Tibial artery (tissue), 4 donors: ENCODE measurements at regions not wholly inside any gene's neighbourhood (a gene's known extent, or its start where the extent isn't known, plus 50 kb on each side); places are given as distances from the start of the nearest gene placed in this dataset.

Experiments
- DNase-seq, 2 donors: peaks; one replicate each; pipeline ENCODE4 v3.0.0-alpha.2; 2019
- H3K27ac ChIP-seq, 2 donors: fragments of 200-600 bp; sonication (generic) in 1 of 2; 1 replicate in 1 of 2; 2 replicates in 1 of 2; pipeline ENCODE4 v1.5.1; 2018 to 2019; ENCODE audit warnings: mild to moderate bottlenecking in 1 of 2
- H3K27me3 ChIP-seq, 2 donors: fragments of 200-600 bp; sonication (generic) in 1 of 2; one replicate each; pipeline versions ENCODE4 v1.5.1 to v1.6.0; 2016 to 2019
- H3K36me3 ChIP-seq, 3 donors: fragments of 200-600 bp; sonication (generic) in 2 of 3; one replicate each; pipeline ENCODE4 v1.5.1; 2016 to 2019; ENCODE audit warnings: mild to moderate bottlenecking in 2 of 3
- H3K4me1 ChIP-seq, 4 donors: fragments of 200-600 bp; sonication (generic) in 2 of 4; 1 replicate in 3 of 4; 2 replicates in 1 of 4; pipeline ENCODE4 v1.5.1; 2016 to 2019
- H3K4me3 ChIP-seq, 2 donors: fragments of 200-600 bp; sonication (generic) in 1 of 2; 1 replicate in 1 of 2; 2 replicates in 1 of 2; pipeline ENCODE4 v1.5.1; 2018 to 2019; ENCODE audit warnings: mild to moderate bottlenecking in 2 of 2
- H3K9me3 ChIP-seq, 3 donors: fragments of 200-600 bp; sonication (generic) in 1 of 3; one replicate each; pipeline ENCODE4 v1.5.1; 2016 to 2019
- intact Hi-C: fragments of 100-400 bp; cut with DNase I; formaldehyde crosslinking; loops from one replicate; pipeline ENCODE4 v1.15.0; 2023; ENCODE audit warnings: low total_unique reads
- TF ChIP-seq, protein P1 (sequence below), 2 experiments: fragments of 200-600 bp in 1 of 2; fragments of 450-650 bp in 1 of 2; IDR thresholded peaks; one replicate each; pipeline ENCODE4 v1.5.1; 2017 to 2019; ENCODE audit warnings: antibody characterized with exemption in 2 of 2, mild to moderate bottlenecking in 1 of 2, moderate library complexity in 1 of 2

DNA sequence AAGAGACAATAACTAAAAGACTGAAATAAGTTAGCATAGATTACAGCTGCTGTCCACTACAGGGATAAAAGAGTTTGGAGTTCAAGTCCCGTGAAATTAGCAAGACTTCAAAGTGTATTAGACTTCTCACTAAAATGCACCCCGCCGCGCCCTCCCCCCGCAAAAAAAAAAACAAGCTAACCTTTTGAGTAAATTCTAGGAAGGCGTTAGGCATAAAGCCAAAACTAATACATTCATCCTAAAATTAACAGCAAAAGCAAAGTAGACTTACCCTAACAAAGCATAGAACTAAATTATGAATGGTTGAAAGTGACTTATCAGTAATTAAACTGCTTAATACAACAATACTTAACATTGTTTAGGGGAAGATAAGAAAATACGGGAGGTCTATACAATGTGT is 581.0 kb upstream of the CHORDC1 start:
- Histone ChIP-seq H3K4me1 (no peaks in the 10 kb centered on the region), H3K36me3 (no peaks in the 10 kb centered on the region), H3K9me3 (no peaks in the 10 kb centered on the region), H3K27ac (no peak overlapping the region), H3K27me3 (no peaks in the 10 kb centered on the region), H3K4me3 (no peak overlapping the region)
- no peak for DNase-seq
- intact Hi-C loops: no loop called here
- TF ChIP-seq, protein P1, sequence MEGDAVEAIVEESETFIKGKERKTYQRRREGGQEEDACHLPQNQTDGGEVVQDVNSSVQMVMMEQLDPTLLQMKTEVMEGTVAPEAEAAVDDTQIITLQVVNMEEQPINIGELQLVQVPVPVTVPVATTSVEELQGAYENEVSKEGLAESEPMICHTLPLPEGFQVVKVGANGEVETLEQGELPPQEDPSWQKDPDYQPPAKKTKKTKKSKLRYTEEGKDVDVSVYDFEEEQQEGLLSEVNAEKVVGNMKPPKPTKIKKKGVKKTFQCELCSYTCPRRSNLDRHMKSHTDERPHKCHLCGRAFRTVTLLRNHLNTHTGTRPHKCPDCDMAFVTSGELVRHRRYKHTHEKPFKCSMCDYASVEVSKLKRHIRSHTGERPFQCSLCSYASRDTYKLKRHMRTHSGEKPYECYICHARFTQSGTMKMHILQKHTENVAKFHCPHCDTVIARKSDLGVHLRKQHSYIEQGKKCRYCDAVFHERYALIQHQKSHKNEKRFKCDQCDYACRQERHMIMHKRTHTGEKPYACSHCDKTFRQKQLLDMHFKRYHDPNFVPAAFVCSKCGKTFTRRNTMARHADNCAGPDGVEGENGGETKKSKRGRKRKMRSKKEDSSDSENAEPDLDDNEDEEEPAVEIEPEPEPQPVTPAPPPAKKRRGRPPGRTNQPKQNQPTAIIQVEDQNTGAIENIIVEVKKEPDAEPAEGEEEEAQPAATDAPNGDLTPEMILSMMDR (IDR thresholded peaks at IDR 0.05): no peak

- Histone ChIP-seq H3K4me1 (no peaks in the 10 kb centered on the region), H3K9me3 (no peaks in the 10 kb centered on the region), H3K36me3 (no peaks in the 10 kb centered on the region), H3K27me3 (no peaks in the 10 kb centered on the region), H3K4me3 (no peak overlapping the region), H3K27ac (no peak overlapping the region)
- TF ChIP-seq, protein P1 (IDR thresholded peaks at IDR 0.05): no peak
- no peak for DNase-seq
- intact Hi-C loops: no loop called here
These were observed 580.5 kb upstream of the CHORDC1 start for GRCh38 chr11:90803366-90803765.

- Histone ChIP-seq H3K4me3 (no peak overlapping the region), H3K36me3 (no peaks in the 10 kb centered on the region), H3K27ac (no peak overlapping the region), H3K27me3 (no peaks in the 10 kb centered on the region), H3K4me1 (no peaks in the 10 kb centered on the region), H3K9me3 (no peaks in the 10 kb centered on the region)
- TF ChIP-seq, protein P1 (IDR thresholded peaks at IDR 0.05): no peak
- intact Hi-C loops: no loop called here
- no peak for DNase-seq
These were observed 575.9 kb upstream of the CHORDC1 start for GRCh38 chr11:90798769-90799168.

GRCh38 chr11:90795746-90796145 is 572.9 kb upstream of the CHORDC1 start:
- DNase-seq: no peak
- H3K4me1 ChIP-seq: no peaks in the 10 kb centered on the region
- H3K9me3 ChIP-seq: no peaks in the 10 kb centered on the region
- TF ChIP-seq, protein P1 (IDR thresholded peaks at IDR 0.05): no peak
- H3K36me3 ChIP-seq: no peaks in the 10 kb centered on the region
- no peak overlapping the region for H3K27ac ChIP-seq
- no peaks in the 10 kb centered on the region for H3K27me3 ChIP-seq
- H3K4me3 ChIP-seq: no peak overlapping the region
- intact Hi-C loops: no loop called here

DNA sequence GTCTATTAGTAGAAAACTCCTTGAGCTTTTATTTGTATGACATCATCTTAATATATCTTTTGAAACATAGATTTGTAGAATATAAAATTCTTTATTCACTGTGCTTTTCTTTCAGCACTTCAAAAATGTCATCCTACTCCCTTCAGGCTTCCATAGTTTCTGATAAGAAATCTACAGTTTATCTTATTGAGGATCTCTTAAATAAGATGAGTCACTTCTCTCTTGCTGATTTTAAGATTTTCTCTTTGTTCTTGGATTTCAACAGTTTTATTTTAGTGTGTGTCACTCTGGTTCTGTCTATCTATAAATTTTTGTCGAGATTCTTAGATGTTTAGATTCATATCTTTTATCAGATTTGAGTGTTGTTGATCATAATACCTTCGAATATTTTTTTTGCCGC is 566.1 kb upstream of the CHORDC1 start:
- Histone ChIP-seq H3K4me3 (no peak overlapping the region), H3K4me1 (no peaks in the 10 kb centered on the region), H3K27ac (no peak overlapping the region), H3K36me3 (no peaks in the 10 kb centered on the region), H3K27me3 (no peaks in the 10 kb centered on the region), H3K9me3 (peaks cover 0 to 10% (median 0%) of the 10 kb centered on the region in 3 donors)
- TF ChIP-seq, protein P1 (IDR thresholded peaks at IDR 0.05): no peak
- DNase-seq: no peak
- intact Hi-C loops: no loop called here

GRCh38 chr11:90784241-90784814 is 561.5 kb upstream of the CHORDC1 start:
- TF ChIP-seq, protein P1 (IDR thresholded peaks at IDR 0.05): no peak
- Histone ChIP-seq H3K4me1 (no peaks in the 10 kb centered on the region), H3K9me3 (peaks cover 0 to 10% (median 0%) of the 10 kb centered on the region in 3 donors), H3K36me3 (no peaks in the 10 kb centered on the region), H3K27me3 (no peaks in the 10 kb centered on the region), H3K27ac (no peak overlapping the region), H3K4me3 (no peak overlapping the region)
- intact Hi-C loops: no loop called here
- DNase-seq: no peak
